ENCODE measurements at regions not wholly inside any gene's neighbourhood (a gene's known extent, or its start where the extent isn't known, plus 50 kb on each side); places are given as distances from the start of the nearest gene placed in this dataset.

DNA sequence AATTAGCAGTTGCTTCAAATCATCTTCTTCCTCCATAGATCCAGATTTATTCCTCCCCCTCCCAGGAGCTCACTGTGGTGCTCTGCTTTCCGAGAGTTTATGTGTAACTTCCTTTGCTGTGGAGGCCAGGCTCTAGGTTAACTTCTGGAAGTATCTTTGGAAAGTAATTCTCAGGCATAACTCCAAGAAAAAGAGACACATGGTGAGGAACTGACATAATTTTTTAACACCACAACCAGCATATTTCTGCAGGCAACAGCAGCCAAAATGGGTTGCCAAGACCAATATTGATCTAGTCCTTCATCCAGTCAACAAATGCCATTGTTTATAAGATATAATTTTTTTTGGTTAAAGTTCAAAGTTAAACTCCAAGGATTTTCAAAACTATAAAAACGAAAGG lies 114.5 kb upstream of the RBPJ start:
- TF ChIP-seq, protein P1, sequence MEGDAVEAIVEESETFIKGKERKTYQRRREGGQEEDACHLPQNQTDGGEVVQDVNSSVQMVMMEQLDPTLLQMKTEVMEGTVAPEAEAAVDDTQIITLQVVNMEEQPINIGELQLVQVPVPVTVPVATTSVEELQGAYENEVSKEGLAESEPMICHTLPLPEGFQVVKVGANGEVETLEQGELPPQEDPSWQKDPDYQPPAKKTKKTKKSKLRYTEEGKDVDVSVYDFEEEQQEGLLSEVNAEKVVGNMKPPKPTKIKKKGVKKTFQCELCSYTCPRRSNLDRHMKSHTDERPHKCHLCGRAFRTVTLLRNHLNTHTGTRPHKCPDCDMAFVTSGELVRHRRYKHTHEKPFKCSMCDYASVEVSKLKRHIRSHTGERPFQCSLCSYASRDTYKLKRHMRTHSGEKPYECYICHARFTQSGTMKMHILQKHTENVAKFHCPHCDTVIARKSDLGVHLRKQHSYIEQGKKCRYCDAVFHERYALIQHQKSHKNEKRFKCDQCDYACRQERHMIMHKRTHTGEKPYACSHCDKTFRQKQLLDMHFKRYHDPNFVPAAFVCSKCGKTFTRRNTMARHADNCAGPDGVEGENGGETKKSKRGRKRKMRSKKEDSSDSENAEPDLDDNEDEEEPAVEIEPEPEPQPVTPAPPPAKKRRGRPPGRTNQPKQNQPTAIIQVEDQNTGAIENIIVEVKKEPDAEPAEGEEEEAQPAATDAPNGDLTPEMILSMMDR (IDR thresholded peaks at IDR 0.05; ENCODE audit: low read length), result no peak
- no peak for TF ChIP-seq EZH2 (IDR thresholded peaks at IDR 0.05; ENCODE audit: borderline replicate concordance, low read length)

All from OCI-LY1 (cell line).